ENCODE measurements at regions not wholly inside any gene's neighbourhood (a gene's known extent, or its start where the extent isn't known, plus 50 kb on each side); places are given as distances from the start of the nearest gene placed in this dataset.

DNA sequence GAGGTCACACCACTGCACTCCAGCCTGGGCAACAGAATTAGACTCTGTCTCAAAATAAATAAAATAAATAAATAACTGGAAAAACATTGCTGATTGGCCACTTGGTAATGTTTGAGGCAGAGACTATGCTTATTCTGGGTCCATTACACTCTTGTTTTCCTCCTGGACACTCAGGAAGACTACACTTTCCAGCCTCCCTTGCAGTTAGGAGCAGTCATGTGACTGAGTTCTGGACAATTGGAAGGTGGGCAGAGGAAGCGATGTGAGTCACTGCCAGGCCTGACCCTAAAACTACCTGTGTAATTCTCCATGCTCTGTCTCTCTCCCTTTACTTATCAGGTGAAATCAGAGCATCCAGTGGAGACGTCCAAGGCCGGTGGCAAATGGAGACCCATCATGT, 74.4 kb downstream of the VCPKMT start:
- Histone ChIP-seq H3K9me3 (0 out of 3 replicates have a peak, but pooled peaks cover 7% of the 10 kb centered on the region), H3K4me1 (peaks cover 47% of the 10 kb centered on the region), H3K4me3 (no peak overlapping the region), H3K27ac (no peak overlapping the region), H3K4me2 (no peak overlapping the region)
- POLR2A ChIA-PET = no interaction called here
- no peak for TF ChIP-seq SMC3 (IDR thresholded peaks at IDR 0.05)
- CTCF ChIA-PET = interaction anchor here (2.2 kb wide), 1 partner anchor 14 kb away, joined by 5 read pairs; no protein-coding TSS in a partner anchor
- no peak for FAIRE-seq
- ATAC-seq = no peak
- WGBS (ENCODE audit: missing lambda C conversion rate) = 95% methylated on average over 3 of the region's 3 CpGs
- no peak for DNase-seq (ENCODE audit: low read depth in 1 of 2, low spot score in 1 of 2)

DNA sequence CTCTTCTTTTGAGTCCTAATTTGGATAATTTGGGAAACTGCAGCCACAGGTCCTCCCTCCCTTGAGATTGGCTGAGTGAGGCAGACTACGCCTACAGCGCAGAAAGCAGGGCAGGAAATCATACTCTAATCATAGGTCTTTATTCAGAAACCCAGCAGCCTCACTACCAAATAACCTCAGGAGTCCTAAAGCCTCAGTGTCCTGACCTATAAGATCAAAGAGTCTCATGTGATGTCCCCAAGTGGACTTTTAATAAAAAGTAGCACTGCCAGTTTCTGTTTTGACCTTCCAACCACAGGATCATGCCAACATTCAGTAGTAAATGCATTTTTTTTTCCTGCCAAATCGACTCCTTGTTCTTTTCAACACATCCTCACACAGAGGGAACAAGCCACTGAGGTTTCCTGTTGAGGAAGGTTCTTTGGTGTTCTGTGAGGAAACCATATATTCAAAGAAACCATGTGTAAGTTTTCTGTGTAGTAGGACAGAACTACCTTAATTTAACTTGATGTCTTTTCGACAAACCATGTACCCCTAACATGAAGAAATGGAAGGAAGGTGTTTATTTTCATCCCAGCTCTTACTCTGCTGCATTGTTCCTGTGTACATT, 72.2 kb downstream of the VCPKMT start:
- ChIA-PET CTCF (interaction anchor here (1.6 kb wide), 1 partner anchor 151 kb away, joined by 4 read pairs; the partner anchor contains the start of gene ARF6), POLR2A (no interaction called here)
- 85% methylated on average over 4 of the region's 4 CpGs for WGBS (ENCODE audit: missing lambda C conversion rate)
- DNase-seq (ENCODE audit: low read depth in 1 of 2, low spot score in 1 of 2) = no peak
- Histone ChIP-seq H3K4me3 (no peak overlapping the region), H3K4me2 (no peak overlapping the region; the same call in 2 of the 3 replicates), H3K9me3 (0 out of 3 replicates have a peak, but pooled peaks cover 7% of the 10 kb centered on the region), H3K4me1 (peaks cover 35% of the 10 kb centered on the region), H3K27ac (peak overlapping the region; percentile 58 to 72)
- ATAC-seq = no peak
- no peak for FAIRE-seq
- no peak for TF ChIP-seq CHD4 (IDR thresholded peaks at IDR 0.05; ENCODE audit: borderline replicate concordance)
- no peak for TF ChIP-seq GATA3 (IDR thresholded peaks at IDR 0.05; ENCODE audit: borderline replicate concordance)
- no peak for TF ChIP-seq POLR2AphosphoS2 (conservative IDR thresholded peaks at IDR 0.05; ENCODE audit: low read length)
- TF ChIP-seq ZNF302 (CRISPR knock-in tag; IDR thresholded peaks at IDR 0.05) = no peak
- no peak for TF ChIP-seq HDAC2 (IDR thresholded peaks at IDR 0.05)
- TF ChIP-seq HEYL (CRISPR knock-in tag; IDR thresholded peaks at IDR 0.05) = no peak
- TF ChIP-seq HOXB13 (CRISPR knock-in tag; IDR thresholded peaks at IDR 0.05; ENCODE audit: low read depth) = no peak
- TF ChIP-seq ZFP36 (IDR thresholded peaks at IDR 0.05; ENCODE audit: borderline replicate concordance, partially characterized antibody) = no peak
- no peak for TF ChIP-seq EHMT2 (IDR thresholded peaks at IDR 0.05; ENCODE audit: low read depth)
- no peak for TF ChIP-seq FOSB (CRISPR knock-in tag; IDR thresholded peaks at IDR 0.05)
- TF ChIP-seq POLR2A (IDR thresholded peaks at IDR 0.05; ENCODE audit: low read length) = no peak
- TF ChIP-seq CBX2 (IDR thresholded peaks at IDR 0.05; ENCODE audit: borderline replicate concordance, low read depth) = no peak
- no peak for TF ChIP-seq MAFK (IDR thresholded peaks at IDR 0.05; ENCODE audit: partially characterized antibody)
- no peak for TF ChIP-seq MAZ (IDR thresholded peaks at IDR 0.05; ENCODE audit: borderline replicate concordance, low read depth, low read length)
- TF ChIP-seq RCOR1 (IDR thresholded peaks at IDR 0.05; ENCODE audit: low read depth, low read length) = no peak
- no peak for TF ChIP-seq RNF2 (IDR thresholded peaks at IDR 0.05; ENCODE audit: borderline replicate concordance, low read depth)
- no peak for TF ChIP-seq ESRRA (IDR thresholded peaks at IDR 0.05; ENCODE audit: borderline replicate concordance, low read length)
- TF ChIP-seq BHLHE40 (IDR thresholded peaks at IDR 0.05; ENCODE audit: low read depth, low read length) = no peak
- TF ChIP-seq RAD21 (conservative IDR thresholded peaks at IDR 0.05 in 1 of 2, IDR thresholded peaks at IDR 0.05 in 1 of 2) = no peak
- TF ChIP-seq SREBF2 (IDR thresholded peaks at IDR 0.05) = no peak

DNA sequence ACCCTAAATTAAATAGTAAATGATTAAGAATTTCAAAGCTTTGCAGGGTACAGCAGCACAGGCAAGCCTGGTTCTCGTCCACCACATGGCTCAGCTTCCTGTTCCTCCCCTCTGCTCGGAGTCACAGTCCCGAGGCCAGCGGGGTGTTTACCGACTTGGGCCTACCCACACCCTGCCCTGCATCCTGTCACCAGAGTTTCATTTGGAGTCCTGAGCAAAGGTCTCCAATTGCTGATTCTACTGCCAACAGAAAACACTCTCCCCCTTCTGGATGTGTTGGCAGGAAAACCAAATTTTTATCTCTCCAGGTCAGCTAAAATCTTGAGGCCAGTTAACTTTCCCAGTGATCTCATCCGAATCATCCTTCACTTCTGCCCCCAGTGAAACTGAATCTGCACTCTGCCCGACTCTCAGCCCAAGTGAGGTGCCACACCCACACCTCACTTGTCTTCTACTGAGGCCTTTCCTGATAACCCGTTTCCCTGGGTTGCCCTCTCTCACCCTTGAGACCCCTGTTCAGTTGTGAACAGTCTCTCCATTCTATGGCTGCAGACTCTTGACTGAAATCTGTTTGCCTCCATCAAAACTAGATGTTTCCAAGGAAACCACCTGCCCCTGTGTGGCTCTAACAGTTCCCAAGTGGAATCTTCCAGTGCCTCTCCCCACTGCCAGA, 71.2 kb downstream of the VCPKMT start:
- POLR2A ChIA-PET = no interaction called here
- peak overlapping the region; percentile 40 for H3K4me2 ChIP-seq
- ATAC-seq (peak; percentile 54 to 71; a peak in 5 of 6 replicates), FAIRE-seq (no peak), DNase-seq (ENCODE audit: low read depth in 1 of 2, low spot score in 1 of 2) (peak in 1 of 2 experiments; percentile 59)
- WGBS (ENCODE audit: missing lambda C conversion rate) = 38% methylated on average over 8 of the region's 8 CpGs
- H3K9me3 ChIP-seq = 0 out of 3 replicates have a peak, but pooled peaks cover 7% of the 10 kb centered on the region
- CTCF ChIA-PET = interaction anchor here (1.0 to 1.6 kb wide), 2 partner anchors 43 to 152 kb away, joined by 3 to 4 read pairs; partner anchors contain the start of gene ARF6
- H3K4me3 ChIP-seq = no peak overlapping the region
- peaks cover 24% of the 10 kb centered on the region for H3K4me1 ChIP-seq
- peak overlapping the region; percentile 58 to 72 for H3K27ac ChIP-seq
- TF ChIP-seq RFX5 (IDR thresholded peaks at IDR 0.05) (no peak), SMC3 (IDR thresholded peaks at IDR 0.05) (peak; percentile 5; the same call in 1 of the 3 replicates), NPAS2 (CRISPR knock-in tag; IDR thresholded peaks at IDR 0.05; ENCODE audit: borderline replicate concordance) (no peak), MAZ (IDR thresholded peaks at IDR 0.05; ENCODE audit: borderline replicate concordance, low read depth, low read length) (no peak), EHMT2 (IDR thresholded peaks at IDR 0.05; ENCODE audit: low read depth) (no peak), HOXB13 (CRISPR knock-in tag; IDR thresholded peaks at IDR 0.05; ENCODE audit: low read depth) (no peak), RARB (CRISPR knock-in tag; IDR thresholded peaks at IDR 0.05) (no peak), CEBPB (IDR thresholded peaks at IDR 0.05) (no peak), RCOR1 (IDR thresholded peaks at IDR 0.05; ENCODE audit: low read depth, low read length) (no peak), MAFK (IDR thresholded peaks at IDR 0.05; ENCODE audit: partially characterized antibody) (no peak), POLR2AphosphoS2 (conservative IDR thresholded peaks at IDR 0.05; ENCODE audit: low read length) (no peak), HMGXB4 (CRISPR knock-in tag; IDR thresholded peaks at IDR 0.05; ENCODE audit: borderline replicate concordance) (no peak)
- TF ChIP-seq, protein P1, sequence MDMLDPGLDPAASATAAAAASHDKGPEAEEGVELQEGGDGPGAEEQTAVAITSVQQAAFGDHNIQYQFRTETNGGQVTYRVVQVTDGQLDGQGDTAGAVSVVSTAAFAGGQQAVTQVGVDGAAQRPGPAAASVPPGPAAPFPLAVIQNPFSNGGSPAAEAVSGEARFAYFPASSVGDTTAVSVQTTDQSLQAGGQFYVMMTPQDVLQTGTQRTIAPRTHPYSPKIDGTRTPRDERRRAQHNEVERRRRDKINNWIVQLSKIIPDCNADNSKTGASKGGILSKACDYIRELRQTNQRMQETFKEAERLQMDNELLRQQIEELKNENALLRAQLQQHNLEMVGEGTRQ (IDR thresholded peaks at IDR 0.05) = no peak
- TF ChIP-seq, protein P2, sequence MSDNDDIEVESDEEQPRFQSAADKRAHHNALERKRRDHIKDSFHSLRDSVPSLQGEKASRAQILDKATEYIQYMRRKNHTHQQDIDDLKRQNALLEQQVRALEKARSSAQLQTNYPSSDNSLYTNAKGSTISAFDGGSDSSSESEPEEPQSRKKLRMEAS (IDR thresholded peaks at IDR 0.05) = peak; percentile 35; the same call in 1 of the 2 replicates

Measured in A549 (cell line).